CMK (cell line): ENCODE measurements at regions not wholly inside any gene's neighbourhood (a gene's known extent, or its start where the extent isn't known, plus 50 kb on each side); places are given as distances from the start of the nearest gene placed in this dataset.

ENCODE experiments used
- DNase-seq: peaks from one replicate; pipeline ENCODE4 v3.0.0-alpha.2; 2010; ENCODE audit warnings: low read depth

GRCh38 chr12:126704609-126705008, 1562.4 kb upstream of the TMEM132C start:
- DNase-seq, result no peak

DNA sequence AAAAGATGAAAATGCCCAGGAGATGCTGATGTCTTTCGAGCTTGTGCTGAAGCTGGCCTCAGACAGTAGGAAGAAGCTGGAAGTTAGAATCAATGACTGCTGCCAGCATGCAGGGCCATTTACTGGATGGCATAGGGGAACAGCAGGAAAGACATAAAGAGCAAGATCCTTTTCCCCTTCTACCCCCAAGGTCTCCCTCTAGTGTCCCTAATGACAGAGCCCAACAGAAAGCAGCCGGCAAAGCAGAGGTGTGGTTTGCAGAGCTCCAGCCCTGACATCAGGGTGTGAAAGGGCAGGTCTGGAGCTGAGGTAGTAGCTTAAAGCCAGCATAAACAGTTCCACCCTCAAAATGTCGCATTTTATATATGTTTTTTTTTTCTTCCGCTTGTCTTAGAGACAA, 1560.7 kb upstream of the TMEM132C start:
- DNase-seq, result no peak

DNA sequence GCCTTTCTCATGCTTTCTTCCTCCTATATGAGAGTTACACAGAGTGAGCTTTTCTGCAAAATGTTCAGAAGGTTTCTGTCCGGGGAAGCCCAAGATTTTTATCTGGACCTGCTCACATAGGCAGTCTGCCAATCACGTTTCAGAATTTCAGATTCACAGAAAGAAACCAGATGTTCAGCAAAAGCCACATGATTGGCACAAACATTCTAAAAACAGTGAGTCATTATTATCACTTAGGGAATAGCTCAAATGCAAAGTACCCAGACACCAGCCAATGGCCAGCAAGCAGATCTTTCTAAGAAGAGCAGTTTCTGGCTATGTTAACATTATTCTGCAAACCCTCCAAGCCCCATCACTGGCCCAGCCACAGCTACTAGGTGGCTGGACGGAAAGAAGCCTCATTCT, 1558.5 kb upstream of the TMEM132C start:
- DNase-seq, result no peak

DNA sequence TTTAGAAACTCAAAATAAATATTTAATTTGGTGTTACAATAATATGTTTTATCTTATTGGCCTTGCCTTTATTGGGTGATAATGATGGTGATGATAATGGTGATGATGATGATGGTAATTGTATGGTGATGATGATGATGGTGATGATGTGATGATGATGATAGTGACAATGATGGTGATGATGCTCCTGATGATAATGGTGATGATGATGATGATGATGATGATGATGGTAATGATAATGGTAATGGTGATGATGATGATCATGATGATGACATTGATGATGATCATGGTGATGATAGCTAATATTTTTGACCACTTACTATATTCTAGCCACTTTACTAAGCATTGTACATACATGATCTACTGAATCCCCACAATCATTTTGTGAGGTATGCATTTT, 1548.6 kb upstream of the TMEM132C start:
- DNase-seq, result no peak

GRCh38 chr12:126719912-126720705, 1546.9 kb upstream of the TMEM132C start:
- no peak for DNase-seq

DNA sequence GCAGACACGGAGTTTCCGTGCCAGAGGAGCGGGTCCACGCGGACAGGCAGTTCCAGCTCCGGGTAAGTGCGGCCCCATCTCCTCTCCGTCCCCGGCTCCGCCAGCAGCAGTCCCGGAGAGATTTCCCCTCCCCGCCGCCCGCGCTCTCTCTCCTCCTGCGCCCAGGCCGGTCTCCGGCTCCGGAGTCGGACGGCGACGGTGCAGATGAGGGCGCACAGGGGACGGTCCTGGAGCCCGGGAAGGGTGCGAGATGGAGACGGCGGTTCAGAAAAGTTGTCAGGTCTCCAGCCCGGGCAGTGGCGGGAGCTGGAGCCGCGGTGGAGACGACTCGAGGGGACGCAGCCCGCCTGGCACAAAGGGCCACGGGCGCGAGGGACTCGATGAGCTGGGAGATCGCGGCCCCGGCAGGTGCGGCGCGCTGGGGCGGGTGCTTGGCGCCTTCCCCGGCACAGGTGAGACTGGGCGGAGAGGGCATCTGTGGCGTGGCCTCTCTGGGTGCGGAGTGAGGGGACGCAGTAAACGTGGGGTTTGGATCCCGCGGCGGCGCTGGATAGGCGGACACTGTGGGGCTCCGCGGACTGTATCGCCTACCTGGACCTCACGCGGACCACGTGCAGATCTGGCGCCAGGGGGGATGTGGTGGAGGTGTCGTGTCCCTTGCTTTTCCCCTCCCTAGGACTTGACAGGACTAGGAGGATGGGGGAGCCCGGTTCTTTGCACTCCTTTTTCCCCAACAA, 1540.3 kb upstream of the TMEM132C start:
- DNase-seq, result no peak

GRCh38 chr12:126727218-126728075, 1539.5 kb upstream of the TMEM132C start:
- no peak for DNase-seq

GRCh38 chr12:126734296-126734695, 1532.7 kb upstream of the TMEM132C start:
- DNase-seq, result no peak

DNA sequence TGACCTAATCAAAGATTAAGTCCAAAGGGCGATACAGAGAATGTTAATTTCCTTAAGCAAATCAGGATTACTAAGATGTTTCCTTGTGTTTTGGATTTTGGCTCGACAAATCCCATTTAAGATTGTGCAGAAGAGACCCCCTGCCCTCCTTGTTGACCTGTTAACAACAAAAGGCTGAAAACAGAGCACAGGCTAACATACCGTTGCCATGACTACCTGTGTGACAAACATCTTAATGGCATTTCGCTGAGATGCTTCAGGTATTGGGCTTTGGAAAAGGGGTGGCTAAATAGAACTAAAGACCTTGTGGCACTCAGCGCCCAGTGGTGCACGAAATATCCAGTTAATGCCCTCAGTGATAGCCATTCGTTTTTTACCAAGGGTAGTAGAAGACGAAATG, 1532.3 kb upstream of the TMEM132C start:
- no peak for DNase-seq

DNA sequence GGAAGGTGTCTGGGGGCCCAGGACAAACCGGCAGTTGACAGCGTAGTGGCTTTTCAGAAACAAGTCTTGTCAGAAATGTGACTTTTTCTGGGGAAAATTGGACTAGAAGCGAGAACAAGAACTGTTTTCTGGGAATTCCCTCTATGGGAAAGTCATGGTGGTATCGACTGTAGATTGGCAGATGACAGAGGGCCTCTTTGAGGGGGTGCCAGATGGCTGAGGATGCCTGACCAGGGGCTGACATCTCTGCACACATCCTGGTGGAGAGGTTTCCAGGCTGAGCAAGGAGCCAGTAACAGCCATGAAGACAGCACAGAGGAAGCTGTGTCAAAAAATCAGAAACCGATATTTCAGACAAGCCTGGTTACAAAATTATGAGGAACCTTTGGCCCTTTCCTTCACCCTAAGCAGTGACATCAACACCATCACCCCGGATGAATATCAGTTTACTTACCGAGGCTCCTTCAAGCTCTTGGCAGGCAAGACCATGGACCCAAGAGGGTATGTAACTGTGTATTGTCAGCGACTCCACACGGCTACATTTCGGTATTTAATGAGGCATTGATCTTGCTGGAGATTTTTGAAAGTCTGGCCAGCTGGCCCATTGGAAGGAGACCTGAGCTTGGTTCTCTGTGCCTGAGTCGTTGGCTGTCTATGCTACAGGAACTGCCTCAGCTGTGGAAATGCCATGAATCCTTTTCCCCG, 1525.3 kb upstream of the TMEM132C start:
- DNase-seq, result no peak

GRCh38 chr12:126742241-126742641, 1524.7 kb upstream of the TMEM132C start:
- no peak for DNase-seq

GRCh38 chr12:126747530-126748149, 1519.3 kb upstream of the TMEM132C start:
- DNase-seq, result peak; percentile 12

GRCh38 chr12:126752021-126752420, 1514.9 kb upstream of the TMEM132C start:
- DNase-seq, result no peak

DNA sequence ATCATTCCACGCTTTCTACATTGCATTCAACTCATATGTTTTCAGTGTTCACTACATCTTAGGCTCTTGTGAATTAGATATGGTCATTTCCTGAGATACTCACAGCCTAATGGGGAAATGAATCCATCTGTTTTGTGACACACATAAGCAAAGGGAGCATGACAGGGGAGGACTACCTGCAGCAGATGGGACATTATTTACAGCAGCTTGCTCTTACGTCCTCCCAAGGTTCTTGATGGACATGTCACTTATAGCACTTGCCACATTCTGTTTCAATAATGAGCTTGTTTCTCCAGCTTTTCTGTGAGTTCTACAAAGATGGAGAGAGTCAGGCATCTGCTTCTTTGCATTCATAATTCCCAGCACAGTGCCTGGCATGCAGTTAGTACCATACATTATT, 1509.6 kb upstream of the TMEM132C start:
- no peak for DNase-seq

DNA sequence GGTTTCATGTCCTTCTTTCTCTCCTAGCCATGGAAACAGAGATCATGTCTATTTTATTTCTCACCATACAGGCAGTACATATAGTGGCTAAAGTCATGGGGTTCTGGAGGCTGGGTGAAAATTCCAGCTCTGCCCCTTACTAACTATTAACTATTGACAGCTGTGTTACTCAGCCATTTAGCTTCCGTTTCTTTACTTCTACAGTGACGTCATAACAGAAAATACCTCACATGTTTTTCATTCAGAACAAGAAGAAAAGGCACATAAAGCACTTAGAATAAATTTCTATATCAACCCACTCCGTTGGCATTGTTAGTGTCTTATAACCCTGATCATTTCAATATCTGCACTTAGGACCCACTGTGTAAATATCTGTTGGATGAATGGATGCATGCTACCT, 1506.9 kb upstream of the TMEM132C start:
- no peak for DNase-seq

- DNase-seq, result no peak
Observed at GRCh38 chr12:126761420-126761819, 1505.5 kb upstream of the TMEM132C start.

DNA sequence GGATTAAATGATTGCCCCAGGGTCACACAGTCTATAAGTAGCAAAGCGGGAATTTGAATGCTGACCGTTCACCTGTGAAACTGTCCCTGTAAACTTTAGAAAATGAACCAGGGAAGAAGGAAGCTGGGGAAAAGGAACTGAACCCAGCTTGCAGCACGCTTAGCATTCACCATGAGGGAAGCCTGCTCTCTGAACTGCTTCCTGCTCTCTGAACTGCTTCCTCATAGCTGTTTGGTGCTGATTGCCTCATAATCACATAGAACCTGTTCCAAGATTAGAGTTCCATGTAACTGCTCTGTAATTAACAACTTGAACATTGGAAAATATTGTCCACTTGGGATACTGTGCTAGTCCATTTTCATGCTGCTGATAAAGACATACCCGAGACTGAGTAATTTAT, 1504.8 kb upstream of the TMEM132C start:
- no peak for DNase-seq

DNA sequence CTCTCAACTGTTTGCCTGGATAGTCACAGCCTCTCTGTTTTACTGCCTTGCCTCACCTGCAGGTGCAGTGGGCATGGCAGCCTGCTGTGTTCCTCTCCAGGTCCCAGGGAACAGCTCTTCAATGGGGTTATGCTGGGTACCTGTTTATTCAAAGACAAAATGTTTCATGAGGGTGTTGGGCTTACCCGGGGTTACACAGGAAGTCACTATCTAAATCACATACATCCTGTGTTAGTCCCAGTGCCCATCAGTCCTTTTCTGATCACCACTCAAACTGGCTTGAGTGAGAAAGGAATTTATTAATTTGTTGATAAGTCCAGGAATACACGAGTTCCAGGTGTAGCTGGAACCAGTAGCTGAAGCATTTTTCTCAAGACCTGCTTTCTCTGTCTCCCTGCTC, 1503.6 kb upstream of the TMEM132C start:
- DNase-seq, result no peak

- DNase-seq, result no peak
Observed at GRCh38 chr12:126767334-126767733, 1499.6 kb upstream of the TMEM132C start.

- DNase-seq, result no peak
Observed at GRCh38 chr12:126768517-126768916, 1498.5 kb upstream of the TMEM132C start.

GRCh38 chr12:126770188-126770587, 1496.8 kb upstream of the TMEM132C start:
- DNase-seq, result no peak
